Mesothelial cell of epicardium (in vitro differentiated cells): ENCODE measurements at regions not wholly inside any gene's neighbourhood (a gene's known extent, or its start where the extent isn't known, plus 50 kb on each side); places are given as distances from the start of the nearest gene placed in this dataset.
A peak's percentile ranks its signal among the peaks of the same experiment; 100 is the strongest.

ENCODE experiments used
- DNase-seq, 2 experiments: peaks; one replicate each; pipeline ENCODE4 v3.0.0; 2021; ENCODE audit warnings: low spot score in 2 of 2; ENCODE audit not compliant: unreplicated experiment in 2 of 2
- H3K27ac Mint-ChIP-seq: 2 replicates; pipeline ENCODE4 v1.8.0; 2021; ENCODE audit warnings: mixed read lengths
- H3K27me3 Mint-ChIP-seq: 2 replicates; pipeline ENCODE4 v1.8.0; 2021; ENCODE audit warnings: low read depth, mixed read lengths
- H3K36me3 Mint-ChIP-seq: 2 replicates; pipeline ENCODE4 v1.8.0; 2021; ENCODE audit warnings: mixed read lengths
- H3K4me1 Mint-ChIP-seq: 2 replicates; pipeline ENCODE4 v1.8.0; 2021; ENCODE audit warnings: mixed read lengths
- H3K4me3 Mint-ChIP-seq: 2 replicates; pipeline ENCODE4 v1.8.0; 2021; ENCODE audit warnings: mild to moderate bottlenecking, moderate library complexity, mixed read lengths
- H3K9me3 Mint-ChIP-seq: 2 replicates; pipeline ENCODE4 v1.8.0; 2021; ENCODE audit warnings: mixed read lengths
- TF ChIP-seq, protein P1 (sequence below): fragments of 200-600 bp; sonication (generic); IDR thresholded peaks from one replicate; pipeline ENCODE4 v1.5.0; 2021; ENCODE audit warnings: antibody characterized with exemption; ENCODE audit not compliant: unreplicated experiment

DNA sequence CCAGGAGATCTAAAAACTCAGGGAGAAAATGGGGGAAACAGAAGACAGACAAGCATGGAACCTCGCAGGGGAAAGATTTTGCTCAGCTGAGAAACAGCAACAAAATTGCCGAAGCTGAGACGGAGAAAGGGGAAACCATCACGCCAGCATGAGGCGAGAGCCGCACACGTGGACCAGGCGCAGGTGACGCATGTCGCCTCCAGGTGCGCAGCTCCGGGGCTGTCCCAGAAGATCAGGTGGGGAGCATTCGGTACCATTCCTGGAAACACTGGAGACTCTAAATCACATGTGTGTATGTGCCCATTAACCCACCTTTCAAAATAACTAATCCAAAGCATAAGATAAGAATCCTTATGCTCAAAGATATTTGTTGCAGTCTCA, 121.7 kb downstream of the BRD1 start:
- Mint-ChIP-seq H3K9me3 (peaks cover 6% of the 10 kb centered on the region), H3K27me3 (peaks cover 26% of the 10 kb centered on the region), H3K36me3 (no peaks in the 10 kb centered on the region), H3K4me3 (no peak overlapping the region), H3K4me1 (peaks cover 20% of the 10 kb centered on the region), H3K27ac (no peak overlapping the region)
- TF ChIP-seq, protein P1, sequence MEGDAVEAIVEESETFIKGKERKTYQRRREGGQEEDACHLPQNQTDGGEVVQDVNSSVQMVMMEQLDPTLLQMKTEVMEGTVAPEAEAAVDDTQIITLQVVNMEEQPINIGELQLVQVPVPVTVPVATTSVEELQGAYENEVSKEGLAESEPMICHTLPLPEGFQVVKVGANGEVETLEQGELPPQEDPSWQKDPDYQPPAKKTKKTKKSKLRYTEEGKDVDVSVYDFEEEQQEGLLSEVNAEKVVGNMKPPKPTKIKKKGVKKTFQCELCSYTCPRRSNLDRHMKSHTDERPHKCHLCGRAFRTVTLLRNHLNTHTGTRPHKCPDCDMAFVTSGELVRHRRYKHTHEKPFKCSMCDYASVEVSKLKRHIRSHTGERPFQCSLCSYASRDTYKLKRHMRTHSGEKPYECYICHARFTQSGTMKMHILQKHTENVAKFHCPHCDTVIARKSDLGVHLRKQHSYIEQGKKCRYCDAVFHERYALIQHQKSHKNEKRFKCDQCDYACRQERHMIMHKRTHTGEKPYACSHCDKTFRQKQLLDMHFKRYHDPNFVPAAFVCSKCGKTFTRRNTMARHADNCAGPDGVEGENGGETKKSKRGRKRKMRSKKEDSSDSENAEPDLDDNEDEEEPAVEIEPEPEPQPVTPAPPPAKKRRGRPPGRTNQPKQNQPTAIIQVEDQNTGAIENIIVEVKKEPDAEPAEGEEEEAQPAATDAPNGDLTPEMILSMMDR = no peak
- DNase-seq = no peak

DNA sequence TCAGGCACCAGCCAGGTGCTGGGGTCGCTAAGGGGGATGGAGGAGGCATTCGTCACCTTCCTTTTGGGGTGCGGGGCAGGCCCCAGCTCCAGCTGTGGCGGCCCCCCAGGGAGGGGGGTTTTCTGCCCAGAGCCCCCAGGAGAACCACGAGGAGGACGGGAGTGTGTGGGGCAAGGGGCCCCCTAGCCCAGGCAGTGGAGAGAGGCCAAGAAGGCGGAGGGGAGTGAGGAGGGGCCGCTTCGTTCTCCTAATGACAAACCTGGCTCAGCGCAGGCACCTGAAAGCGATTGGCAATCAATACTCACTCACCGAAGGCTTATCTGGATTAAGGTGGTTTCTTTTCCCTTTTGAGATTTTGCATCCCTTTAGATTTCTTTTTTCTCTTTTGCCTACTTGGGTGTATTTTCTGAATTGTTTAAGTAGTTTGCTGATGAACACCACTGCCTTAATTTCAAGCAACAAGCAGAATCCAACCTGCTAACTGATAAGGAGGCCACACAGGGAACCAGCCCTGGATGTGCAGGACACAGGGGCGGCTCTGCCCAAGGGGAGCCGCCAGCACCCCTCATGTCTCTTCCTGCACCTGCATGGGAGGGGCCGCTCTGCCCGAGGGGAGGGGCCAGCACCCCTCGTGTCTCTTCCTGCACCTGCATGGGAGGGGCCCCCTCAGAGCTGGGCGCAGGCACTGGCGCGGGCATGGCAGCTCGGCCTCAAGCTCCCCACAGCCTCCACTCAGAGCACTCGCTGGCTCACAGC, 122.3 kb downstream of the BRD1 start:
- H3K4me1 Mint-ChIP-seq = peaks cover 20% of the 10 kb centered on the region
- no peak overlapping the region for H3K4me3 Mint-ChIP-seq
- no peak overlapping the region for H3K27ac Mint-ChIP-seq
- no peak for DNase-seq
- TF ChIP-seq, protein P1 = no peak
- H3K27me3 Mint-ChIP-seq = peaks cover 26% of the 10 kb centered on the region
- no peaks in the 10 kb centered on the region for H3K36me3 Mint-ChIP-seq
- peaks cover 6% of the 10 kb centered on the region for H3K9me3 Mint-ChIP-seq

DNA sequence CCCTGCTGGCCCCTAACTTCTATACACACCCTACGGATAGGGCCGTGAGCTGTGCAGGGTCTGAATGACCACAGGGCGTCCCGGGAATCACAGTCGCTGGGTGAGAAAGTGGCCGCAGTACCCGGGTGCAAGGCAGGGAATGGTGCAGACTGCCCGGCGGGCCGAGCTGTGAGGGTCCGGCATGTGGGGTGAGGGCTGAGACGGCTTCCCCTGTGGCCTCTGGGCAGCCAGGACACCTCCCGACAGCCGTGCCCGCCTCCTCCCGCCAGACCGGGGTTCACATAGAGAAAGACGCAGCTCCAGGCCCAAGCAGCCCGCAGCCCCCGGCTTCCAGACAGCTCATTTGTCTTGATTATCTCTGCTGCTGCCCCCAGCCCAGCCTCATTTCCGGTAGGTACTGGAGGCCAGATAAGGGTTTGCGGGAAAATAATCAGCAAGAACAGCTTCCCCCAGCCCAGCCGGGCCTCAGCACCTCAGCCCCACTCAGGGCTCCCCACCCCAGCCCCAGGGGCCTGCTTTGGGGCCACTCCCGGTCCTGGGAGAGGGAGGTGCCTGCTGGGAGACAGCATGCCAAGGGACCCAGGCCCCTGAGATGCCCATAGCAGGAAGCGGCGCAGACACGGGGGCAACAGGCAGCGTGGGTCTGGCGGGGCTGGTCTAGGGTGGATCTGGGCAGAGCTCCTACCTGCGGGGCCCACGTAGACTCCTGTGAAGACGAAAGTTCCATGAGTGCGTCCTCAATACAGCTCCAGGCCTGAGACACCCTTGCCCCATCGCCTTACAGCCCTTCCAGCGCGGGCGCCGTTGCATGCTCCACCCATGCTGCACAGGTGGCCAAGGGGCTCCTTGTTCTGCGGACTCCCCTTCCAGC, 123.1 kb downstream of the BRD1 start:
- peaks cover 20% of the 10 kb centered on the region for H3K27me3 Mint-ChIP-seq
- peak in 1 of 2 experiments; percentile 61 for DNase-seq
- H3K9me3 Mint-ChIP-seq = peaks cover 6% of the 10 kb centered on the region
- no peak overlapping the region for H3K4me3 Mint-ChIP-seq
- H3K4me1 Mint-ChIP-seq = peaks cover 20% of the 10 kb centered on the region
- H3K27ac Mint-ChIP-seq = no peak overlapping the region
- H3K36me3 Mint-ChIP-seq = no peaks in the 10 kb centered on the region
- TF ChIP-seq, protein P1 = no peak

DNA sequence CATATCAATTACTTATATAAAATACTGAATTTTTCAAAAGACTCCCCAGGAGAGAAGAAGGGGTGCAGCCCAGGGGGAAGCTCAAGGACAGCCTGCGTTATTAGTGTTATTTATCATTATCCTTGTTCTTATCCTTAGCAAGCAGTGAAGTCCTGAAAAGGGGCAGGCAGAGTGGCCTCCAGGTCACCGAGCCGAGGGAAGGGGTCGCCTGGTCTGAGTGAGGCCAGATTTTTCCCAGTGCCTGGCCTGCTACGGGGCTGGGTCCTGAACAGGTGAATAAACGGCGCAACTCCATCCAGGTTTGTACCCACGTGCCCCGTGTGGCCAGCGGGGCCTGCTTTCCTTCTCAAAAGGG, 123.7 kb downstream of the BRD1 start:
- TF ChIP-seq, protein P1 = no peak
- H3K4me1 Mint-ChIP-seq = peaks cover 20% of the 10 kb centered on the region
- H3K27ac Mint-ChIP-seq = no peak overlapping the region
- no peak overlapping the region for H3K4me3 Mint-ChIP-seq
- peaks cover 17% of the 10 kb centered on the region for H3K27me3 Mint-ChIP-seq
- peaks cover 6% of the 10 kb centered on the region for H3K9me3 Mint-ChIP-seq
- no peaks in the 10 kb centered on the region for H3K36me3 Mint-ChIP-seq
- no peak for DNase-seq

DNA sequence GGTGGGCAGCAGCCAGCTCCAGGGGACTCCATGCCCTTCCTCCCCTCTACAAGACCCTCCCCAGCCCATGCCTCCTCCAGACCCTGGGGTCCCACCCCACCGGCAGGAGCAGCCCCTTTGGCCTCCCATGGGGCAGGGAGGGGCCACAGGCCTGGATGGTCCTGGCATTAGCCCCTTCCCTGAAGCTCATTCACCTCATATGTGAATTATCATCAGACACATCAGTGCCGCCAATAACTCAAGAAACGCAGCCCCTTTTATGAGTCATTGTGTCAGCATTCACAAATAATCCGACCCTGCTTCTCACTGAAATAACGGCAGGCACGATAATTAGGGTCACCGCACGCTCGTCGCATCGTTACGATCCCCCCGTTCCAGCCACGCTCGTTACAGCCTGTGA, 124.2 kb downstream of the BRD1 start:
- no peak for DNase-seq
- TF ChIP-seq, protein P1 = no peak
- H3K9me3 Mint-ChIP-seq = peaks cover 6% of the 10 kb centered on the region
- H3K4me3 Mint-ChIP-seq = no peak overlapping the region
- peaks cover 14% of the 10 kb centered on the region for H3K27me3 Mint-ChIP-seq
- no peaks in the 10 kb centered on the region for H3K36me3 Mint-ChIP-seq
- peaks cover 20% of the 10 kb centered on the region for H3K4me1 Mint-ChIP-seq
- no peak overlapping the region for H3K27ac Mint-ChIP-seq
